ENCODE measurements at regions not wholly inside any gene's neighbourhood (a gene's known extent, or its start where the extent isn't known, plus 50 kb on each side); places are given as distances from the start of the nearest gene placed in this dataset.
"Not testable (repeated sequence)": the region's sequence is repeated elsewhere in the genome, so short reads cannot be mapped to it uniquely, and the experiment has no call there.

DNA sequence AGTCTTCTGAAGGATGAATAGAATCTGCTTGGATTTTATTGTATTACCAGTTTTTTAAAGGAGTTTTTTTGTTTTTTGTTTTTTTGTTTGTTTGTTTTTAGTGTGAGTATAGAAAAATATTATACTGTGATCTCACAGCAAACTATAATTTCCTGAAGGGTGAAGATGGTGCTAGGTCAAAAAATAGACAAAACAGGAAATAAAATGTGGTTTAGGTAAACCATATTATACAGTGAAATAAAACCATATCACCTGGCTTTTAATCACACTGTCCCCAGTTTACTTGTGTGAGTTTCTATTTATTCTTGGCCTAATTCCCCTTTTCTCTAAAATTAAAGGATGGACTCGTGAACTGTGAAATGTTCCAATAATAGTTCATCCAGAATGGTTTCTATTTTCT, 841.3 kb upstream of the CTNND2 start:
- ATAC-seq (no peak), DNase-seq (ENCODE audit: missing footprints) (no peak)
- intact Hi-C loops (cut with DNase I): no loop called here

DNA sequence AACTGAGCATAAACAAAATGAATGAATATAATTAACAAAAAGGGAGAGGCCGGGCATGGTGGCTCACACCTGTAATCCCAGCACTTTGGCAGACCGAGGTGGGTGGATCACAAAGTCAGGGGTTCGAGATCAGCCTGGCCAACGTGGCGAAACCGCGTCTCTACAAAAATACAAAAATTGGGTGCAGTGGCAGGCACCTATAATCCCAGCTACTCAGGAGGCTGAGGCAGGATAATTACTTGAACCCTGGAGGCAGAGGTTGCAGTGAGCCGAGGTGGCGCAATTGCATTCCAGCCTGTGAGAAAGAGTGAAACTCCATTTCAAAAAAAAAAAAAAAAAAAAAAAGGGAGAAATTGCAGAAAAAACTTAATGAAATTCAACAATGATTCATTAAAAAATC, 839.3 kb upstream of the CTNND2 start:
- ATAC-seq (no peak), DNase-seq (ENCODE audit: missing footprints) (no peak)
- intact Hi-C loops (cut with DNase I): no loop called here

DNA sequence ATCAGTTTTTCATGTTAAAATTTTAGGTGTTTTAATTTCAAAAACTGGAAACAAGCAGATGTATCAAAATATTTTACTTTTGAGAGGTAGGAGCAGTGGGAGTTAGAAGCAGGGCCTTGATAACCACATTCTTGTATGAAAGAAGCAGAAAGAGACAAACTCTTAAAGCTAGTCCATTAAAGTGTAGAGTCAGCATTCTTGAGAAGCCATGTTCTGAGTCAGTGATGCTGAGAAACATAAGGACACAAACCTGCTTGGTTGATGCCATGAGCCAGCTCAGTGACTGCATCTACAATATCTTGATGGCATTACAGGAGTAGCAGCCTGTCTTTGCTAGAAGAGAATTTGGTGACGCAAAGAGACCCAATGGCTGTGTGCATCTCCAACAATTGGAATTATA, 826.1 kb upstream of the CTNND2 start:
- no peak for DNase-seq (ENCODE audit: missing footprints)
- ATAC-seq: no peak
- intact Hi-C loops (cut with DNase I): no loop called here

DNA sequence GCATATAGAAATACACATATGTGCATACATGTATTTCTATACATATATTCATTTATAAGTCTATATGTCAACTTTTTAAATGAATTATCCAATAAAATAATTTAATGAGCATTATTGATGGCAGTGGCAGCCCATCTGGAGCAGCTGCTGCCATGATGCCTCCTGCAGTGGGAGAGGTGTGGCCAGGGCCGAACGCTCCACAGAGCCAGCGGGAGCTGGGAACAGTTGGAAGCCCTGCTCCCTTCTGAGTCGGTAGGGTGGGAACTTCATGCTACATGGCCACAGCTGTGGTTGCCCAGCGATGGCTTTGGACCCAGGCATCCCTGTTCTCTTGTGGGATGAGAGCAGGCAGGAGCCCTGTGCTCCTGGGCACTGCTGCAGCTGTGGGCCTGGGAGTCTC, 812.4 kb upstream of the CTNND2 start:
- intact Hi-C loops (cut with DNase I): no loop called here
- ATAC-seq: no peak
- peak; percentile 34 for DNase-seq (ENCODE audit: missing footprints)

DNA sequence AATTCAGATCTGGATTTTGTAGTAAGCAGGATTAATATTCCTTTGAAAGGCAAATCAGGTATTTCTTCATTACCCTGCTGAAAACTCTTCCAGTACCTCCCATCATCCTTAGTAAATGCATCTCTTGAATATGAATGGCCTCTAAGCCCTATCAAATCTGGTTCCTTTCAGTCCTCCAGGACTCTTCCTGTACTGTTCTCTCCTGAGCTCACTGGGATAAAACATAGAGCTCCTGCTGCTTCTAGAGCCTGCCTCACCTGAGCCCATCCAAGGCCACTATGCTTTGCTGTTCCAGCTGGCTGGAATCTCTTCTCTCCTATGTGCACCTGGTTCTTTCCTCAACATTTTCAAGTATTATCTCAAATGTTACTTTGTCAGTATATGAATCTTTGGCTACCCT, 803.3 kb upstream of the CTNND2 start:
- DNase-seq (ENCODE audit: missing footprints): no peak
- ATAC-seq: no peak
- intact Hi-C loops (cut with DNase I): no loop called here

DNA sequence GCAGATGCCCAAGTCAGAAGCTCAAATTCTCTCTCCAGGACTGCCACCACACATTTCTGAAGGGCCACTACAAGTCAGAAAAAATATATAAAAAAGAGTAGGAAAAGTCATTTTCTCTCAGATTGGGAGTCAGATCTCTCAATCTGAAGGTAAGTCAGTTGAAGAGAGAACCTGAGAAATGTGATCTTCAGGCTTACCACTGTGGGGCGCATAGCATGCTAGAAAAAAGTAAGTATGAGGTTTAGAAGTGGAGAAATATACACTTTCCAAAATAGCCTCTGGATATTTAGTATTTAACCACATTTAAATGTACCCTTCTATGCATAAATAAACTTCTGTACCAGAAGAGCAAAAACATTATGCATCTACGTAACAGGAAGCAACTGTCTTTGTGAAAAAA, 800.7 kb upstream of the CTNND2 start:
- intact Hi-C loops (cut with DNase I): no loop called here
- DNase-seq (ENCODE audit: missing footprints) (no peak), ATAC-seq (no peak)

DNA sequence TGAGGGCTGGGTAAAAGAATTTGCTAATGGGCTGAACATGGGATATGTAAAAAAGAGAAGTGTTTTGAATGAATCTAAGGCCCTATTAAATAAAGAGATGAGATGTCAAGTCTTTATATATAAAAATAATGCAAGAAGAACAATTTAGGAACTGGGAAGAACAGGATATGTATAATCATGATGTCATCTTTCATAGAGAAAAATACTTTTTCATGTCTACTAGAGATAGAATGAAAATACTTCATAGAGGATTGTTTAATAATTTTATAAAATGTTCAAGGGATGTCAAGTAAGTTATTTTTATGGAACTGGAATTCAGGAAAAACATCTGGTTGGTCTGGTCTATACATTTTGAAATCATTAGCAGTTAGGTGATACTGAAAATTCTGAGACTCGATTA, 799.0 kb upstream of the CTNND2 start:
- intact Hi-C loops (cut with DNase I): no loop called here
- DNase-seq (ENCODE audit: missing footprints) (no peak), ATAC-seq (no peak)

DNA sequence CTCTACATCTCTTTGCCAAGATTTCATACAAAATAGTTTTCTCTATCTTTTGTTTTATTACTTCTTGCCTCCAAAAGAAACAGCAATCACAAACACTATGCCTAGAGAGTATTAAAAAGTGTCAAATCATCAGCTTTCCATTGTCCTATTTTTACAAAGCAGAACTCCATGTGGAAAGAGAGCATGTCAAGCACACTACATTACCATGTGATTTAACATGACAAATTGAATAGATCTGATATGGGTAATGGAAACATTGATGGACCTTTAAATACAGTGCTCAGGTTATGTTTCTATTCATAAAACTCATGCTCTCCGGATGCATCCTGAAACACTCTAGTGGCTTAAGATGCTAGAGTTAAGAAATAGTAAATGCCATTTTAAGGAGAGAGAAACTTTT, 791.4 kb upstream of the CTNND2 start:
- DNase-seq (ENCODE audit: missing footprints) (no peak), ATAC-seq (no peak)
- intact Hi-C loops (cut with DNase I): no loop called here

DNA sequence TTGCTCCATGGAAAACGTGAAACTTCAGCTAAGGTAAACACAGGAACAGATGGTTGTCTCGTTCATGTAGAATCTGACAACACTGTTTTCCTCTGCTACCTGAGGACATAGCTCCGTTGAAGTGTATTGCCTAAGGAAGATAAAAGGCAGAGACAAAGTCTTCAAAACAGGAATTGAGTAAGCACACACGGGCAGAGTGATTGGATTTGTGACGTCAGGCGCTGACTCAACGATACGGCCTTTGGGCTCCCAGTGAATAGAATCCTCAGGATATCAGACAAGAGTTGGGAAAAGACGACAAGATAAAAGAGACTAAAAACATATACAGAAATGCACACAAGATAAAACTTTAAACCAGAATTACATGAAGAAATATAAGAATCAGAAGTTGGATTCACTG, 787.1 kb upstream of the CTNND2 start:
- DNase-seq (ENCODE audit: missing footprints): no peak
- ATAC-seq: no peak
- intact Hi-C loops (cut with DNase I): no loop called here

DNA sequence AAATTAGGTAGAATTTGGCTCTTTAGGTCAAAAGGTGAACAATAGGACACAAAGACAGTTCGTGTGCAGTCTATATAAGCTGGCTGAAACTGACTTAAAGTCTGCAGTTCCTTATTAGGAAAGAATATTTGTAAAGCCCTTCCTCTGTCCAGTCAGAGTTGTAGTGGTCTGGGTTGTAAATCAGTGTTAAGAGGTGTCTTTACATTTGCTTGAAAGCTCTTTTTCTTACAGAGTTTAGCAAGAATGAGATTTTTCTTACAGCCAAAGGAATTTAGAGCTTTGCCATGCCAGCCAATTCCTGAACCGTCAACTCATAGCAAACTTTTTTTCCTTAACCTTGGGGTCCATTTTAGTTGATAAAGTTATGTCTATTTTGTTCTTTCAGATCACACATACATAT, 786.1 kb upstream of the CTNND2 start:
- intact Hi-C loops (cut with DNase I): no loop called here
- ATAC-seq (no peak), DNase-seq (ENCODE audit: missing footprints) (no peak)

DNA sequence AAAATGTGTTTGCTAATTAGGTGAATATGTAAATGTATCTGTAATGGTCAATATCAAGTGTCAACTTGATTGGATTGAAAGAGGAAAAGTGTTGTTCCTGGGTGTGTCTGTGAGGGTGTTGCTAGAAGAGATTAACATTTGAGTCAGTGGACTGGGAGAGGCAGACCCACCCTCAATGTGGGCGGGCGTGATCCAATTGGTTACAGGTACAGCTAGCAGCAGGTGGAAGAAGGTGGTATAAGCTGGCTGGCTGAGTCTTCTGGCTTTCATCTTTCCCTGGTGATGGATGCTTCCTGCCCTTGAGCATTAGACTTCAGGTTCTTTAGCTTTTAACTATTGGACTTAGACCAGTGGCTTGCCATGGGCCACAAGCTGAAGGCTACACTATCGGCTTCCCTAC, 779.0 kb upstream of the CTNND2 start:
- intact Hi-C loops (cut with DNase I): no loop called here
- ATAC-seq: no peak
- no peak for DNase-seq (ENCODE audit: missing footprints)

DNA sequence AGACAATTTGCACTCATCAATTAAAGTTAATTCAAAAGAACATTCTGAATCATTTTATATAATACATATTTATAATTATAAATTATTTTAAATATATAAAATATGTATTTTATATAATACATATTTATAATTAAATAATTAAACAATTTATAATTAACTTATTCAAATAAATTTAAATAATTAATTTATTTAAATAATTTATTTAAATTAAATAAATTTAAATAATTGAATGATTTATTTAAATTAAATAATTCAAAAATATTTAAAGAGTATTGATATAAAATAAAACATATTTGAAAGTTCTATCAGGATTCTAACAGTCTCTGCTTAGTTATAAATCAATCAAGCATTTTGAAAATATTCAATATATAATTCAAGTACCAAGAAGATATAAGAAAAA, 775.5 kb upstream of the CTNND2 start:
- no peak for DNase-seq (ENCODE audit: missing footprints)
- intact Hi-C loops (cut with DNase I): no loop called here
- ATAC-seq: no peak

DNA sequence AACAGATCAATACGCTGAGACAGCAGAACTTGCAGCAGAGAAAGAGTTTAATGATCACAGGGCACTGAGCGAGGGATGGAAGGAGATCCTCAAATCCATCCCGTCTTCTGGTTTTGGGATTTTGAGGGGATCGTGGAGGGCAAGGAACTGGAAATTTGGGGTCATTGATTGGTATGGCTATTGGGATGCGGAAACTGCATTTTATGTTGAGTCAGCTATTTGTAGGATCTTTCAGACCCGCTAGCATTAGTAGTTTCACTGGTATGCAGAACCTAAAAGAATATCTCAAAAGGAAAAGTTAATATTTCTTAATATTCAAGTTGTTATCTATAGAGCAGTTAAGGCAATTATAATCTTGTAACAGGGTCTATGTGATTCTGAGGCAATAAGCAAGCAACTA, 771.7 kb upstream of the CTNND2 start:
- intact Hi-C loops (cut with DNase I): no loop called here
- ATAC-seq (no peak), DNase-seq (ENCODE audit: missing footprints) (no peak)

DNA sequence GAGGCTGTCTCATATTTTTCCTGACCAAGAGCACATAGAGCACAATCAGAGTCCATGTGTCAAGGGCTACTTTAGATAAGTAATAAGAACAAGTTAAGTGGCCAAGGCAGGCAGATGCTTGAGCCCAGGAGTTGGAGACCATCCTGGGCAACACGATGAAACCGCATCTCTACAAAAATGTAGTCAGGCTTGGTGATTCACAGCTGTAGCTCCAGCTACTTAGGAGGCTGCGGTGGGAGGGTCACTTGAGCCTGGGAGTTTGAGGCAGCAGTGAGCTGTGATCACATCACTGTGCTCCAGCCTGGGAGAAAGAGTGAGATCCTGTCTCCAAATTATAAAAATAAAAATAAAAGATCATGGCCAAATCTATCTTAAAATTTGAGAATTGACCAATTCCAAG, 767.9 kb upstream of the CTNND2 start:
- DNase-seq (ENCODE audit: missing footprints) (peak; percentile 46), ATAC-seq (no peak)
- intact Hi-C loops (cut with DNase I): no loop called here

DNA sequence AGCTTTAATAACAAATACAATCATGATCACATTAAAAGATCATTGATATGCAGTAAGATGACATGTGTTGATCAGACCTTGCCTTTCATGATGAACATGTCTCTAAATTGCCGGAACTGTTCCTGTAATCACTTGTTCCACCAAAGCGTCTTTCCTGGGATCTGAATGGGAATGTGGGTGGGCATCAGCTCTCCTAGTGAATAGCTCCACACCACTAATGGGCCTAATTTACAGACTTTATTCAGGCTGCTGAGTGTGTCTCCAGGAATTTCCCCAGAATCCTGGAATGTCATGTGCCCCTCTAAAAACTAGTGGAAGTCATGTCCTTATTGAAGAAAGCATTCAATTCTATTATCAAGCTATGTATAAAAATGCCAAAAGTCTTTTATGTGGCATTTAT, 765.1 kb upstream of the CTNND2 start:
- ATAC-seq (no peak), DNase-seq (ENCODE audit: missing footprints) (no peak)
- intact Hi-C loops (cut with DNase I): no loop called here

DNA sequence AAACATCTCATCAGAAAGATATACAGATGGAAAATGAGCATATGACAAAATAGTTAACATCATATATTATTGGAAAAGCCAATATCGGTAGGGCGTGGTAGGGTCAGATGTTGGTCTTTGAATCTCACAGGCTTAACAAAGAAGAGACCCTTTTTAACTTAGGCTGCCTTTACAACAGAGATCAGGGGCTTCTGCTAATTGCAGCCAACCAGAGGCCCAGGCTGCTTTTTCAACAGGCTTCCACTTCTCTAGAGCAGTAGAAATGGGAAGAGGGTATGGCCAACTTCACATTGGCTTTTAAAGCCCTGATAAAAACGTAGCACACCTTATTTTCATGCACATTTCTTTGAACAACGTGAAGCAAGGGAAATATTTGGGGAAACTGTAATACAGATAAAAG, 764.3 kb upstream of the CTNND2 start:
- ATAC-seq (no peak), DNase-seq (ENCODE audit: missing footprints) (no peak)
- intact Hi-C loops (cut with DNase I): no loop called here

DNA sequence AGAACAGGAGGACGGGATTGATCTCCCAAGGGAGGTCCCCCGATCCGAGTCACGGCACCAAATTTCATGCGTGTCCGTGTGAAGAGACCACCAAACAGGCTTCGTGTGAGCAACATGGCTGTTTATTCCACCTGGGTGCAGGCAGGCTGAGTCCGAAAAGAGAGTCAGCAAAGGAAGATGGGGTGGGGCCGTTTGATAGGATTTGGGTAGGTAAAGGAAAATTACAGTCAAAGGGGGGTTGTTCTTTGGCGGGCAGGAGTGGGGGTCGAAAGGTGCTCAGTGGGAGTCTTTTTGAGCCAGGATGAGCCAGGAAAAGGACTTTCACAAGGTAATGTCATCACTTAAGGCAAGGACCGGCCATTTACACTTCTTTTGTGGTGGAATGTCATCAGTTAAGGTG, 763.6 kb upstream of the CTNND2 start:
- ATAC-seq; intact Hi-C loops (cut with DNase I); DNase-seq (ENCODE audit: missing footprints): not testable (repeated sequence)

DNA sequence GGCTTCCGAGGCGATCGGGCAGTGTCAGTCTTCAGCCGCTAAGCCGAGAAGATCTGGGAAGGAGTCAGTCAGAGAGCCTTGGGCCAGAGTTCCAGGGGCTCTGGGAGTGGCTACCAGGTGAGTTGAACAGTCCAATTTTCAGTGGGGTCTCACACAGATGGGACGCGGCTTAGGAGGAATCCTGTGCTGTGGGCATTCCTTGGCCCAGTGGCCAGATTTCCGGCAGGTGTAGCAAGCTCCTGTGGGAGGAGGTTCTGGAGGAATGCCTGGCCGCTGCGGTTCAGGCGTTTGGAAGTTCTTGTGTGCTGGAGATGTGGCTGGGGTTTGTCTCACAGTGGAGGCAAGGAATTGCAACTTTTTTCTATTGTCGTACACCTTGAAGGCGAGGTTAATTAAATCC, 761.5 kb upstream of the CTNND2 start:
- intact Hi-C loops (cut with DNase I); ATAC-seq: not testable (repeated sequence)

DNA sequence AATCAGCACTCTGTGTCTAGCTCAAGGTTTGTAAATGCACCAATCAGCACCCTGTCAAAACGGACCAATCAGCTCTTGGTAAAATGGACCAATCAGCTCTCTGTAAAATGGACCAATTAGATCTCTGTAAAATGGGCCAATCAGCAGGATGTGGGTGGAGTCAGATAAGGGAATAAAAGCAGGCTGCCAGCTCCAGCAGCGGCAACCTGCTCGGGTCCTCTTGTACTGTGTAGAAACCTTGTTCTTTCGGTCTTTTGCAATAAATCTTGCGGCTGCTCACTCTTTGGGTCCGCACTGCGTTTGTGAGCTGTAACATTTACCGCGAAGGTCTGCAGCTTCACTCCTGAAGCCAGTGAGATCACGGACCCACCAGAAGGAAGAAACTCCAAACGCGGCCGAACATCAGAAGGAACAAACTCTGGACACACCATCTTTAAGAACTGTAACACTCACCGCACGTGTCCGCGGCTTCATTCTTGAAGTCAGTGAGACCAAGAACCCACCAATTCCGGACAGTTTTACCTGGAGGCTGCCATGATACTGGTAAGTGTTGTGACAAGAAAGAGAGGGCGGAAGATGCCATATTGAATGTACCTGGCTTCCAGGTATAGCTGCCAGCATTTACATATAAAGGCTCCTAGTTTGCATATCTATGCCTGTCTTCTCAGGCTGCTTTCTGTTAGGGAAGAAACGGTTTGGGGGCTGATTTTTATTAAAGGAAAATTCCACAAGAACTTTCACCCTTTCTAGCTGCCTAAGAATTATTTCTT, 758.5 kb upstream of the CTNND2 start:
- no peak for DNase-seq (ENCODE audit: missing footprints)
- ATAC-seq: no peak
- intact Hi-C loops (cut with DNase I): no loop called here

More for the DNA sequence above, 761.5 kb upstream of the CTNND2 start:
- not testable (repeated sequence) for DNase-seq (ENCODE audit: missing footprints)

DNA sequence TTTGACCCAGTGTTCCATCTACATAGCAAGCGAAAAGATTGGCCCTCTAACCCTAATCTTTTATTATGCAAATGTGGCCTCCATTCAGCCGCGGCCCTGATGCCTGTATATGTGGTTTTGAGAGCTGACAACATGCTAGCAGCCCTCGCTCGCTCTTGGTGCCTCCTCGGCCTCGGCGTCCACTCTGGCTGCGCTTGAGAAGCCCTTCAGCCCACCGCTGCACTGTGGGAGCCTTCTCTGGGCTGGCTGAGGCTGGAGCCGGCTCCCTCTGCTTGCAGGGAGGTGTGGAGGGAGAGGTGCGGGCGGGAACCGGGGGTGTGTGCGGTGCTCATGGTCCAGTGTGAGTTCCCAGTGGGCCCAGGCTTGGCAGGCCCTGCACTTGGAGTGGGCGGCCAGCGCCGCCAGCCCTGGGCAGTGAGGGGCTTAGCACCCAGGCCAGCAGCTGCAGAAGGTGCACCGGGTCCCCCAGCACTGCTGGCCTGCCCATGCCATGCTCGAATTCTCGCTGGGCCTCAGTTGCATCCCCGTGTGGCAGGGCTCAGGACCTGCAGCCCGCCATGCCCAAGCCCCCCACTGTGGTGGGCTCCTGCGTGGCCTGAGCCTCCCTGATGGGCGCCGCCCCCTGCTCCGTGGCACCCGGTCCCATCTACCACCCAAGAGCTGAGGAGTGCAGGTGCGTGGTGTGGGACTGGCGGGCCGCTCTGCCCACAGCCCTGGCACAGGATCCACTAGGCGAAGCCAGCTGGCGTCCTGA, 757.5 kb upstream of the CTNND2 start:
- ATAC-seq (no peak), DNase-seq (ENCODE audit: missing footprints) (peak; percentile 42)
- intact Hi-C loops (cut with DNase I): no loop called here
